Stomach smooth muscle (tissue), 2 donors: ENCODE measurements at regions not wholly inside any gene's neighbourhood (a gene's known extent, or its start where the extent isn't known, plus 50 kb on each side); places are given as distances from the start of the nearest gene placed in this dataset.
"Not testable (repeated sequence)": the region's sequence is repeated elsewhere in the genome, so short reads cannot be mapped to it uniquely, and the experiment has no call there.

ENCODE experiments used
- H3K27ac ChIP-seq: one replicate; pipeline ENCODE4 v1.7.0; 2013; ENCODE audit warnings: mild to moderate bottlenecking, low read length, inconsistent platforms
- H3K27me3 ChIP-seq, 2 donors: one replicate each; pipeline ENCODE4 v1.7.0; 2013; ENCODE audit warnings: low read length in 2 of 2; ENCODE audit not compliant: insufficient read depth in 2 of 2, control insufficient read depth in 1 of 2
- H3K36me3 ChIP-seq, 2 donors: one replicate each; pipeline ENCODE4 v1.7.0; 2013; ENCODE audit warnings: low read length in 2 of 2; ENCODE audit not compliant: control insufficient read depth in 2 of 2, insufficient read depth in 2 of 2
- H3K4me1 ChIP-seq: one replicate; pipeline ENCODE4 v1.7.0; 2013; ENCODE audit warnings: low read length; ENCODE audit not compliant: control insufficient read depth, insufficient read depth
- H3K4me3 ChIP-seq, 2 donors: one replicate each; pipeline ENCODE4 v1.7.0; 2013; ENCODE audit warnings: low read length in 2 of 2
- H3K9ac ChIP-seq, 2 donors: one replicate each; pipeline ENCODE4 v1.7.0; 2013; ENCODE audit warnings: low read length in 2 of 2, mild to moderate bottlenecking in 1 of 2
- H3K9me3 ChIP-seq, 2 donors: one replicate each; pipeline ENCODE4 v1.7.0; 2013; ENCODE audit warnings: low read length in 2 of 2; ENCODE audit not compliant: control insufficient read depth in 2 of 2
- donor health status: healthy.
- donor health status: Pancreatic carcinoma.

DNA sequence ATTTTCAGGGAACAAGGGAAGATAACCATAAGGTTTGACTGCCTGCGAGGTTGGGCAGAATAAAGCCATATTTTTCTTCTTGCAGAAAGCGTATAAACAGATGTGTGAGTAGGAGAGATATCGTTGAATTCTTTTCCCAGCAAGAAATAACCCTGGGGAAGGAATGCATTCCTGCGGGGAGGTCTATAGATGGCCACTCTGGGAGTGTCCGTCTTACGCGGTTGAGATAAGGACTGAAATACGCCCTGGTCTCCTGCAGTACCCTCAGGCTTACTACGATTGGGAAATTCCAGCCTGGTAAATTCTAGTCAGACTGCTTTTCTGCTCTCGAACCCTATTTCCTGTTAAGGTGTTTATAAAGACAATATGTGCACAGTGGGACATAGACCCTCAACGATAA lies 225.0 kb downstream of the LRIG3 start:
- Histone ChIP-seq H3K4me3 (no peak overlapping the region), H3K27me3 (no peaks in the 10 kb centered on the region), H3K36me3 (no peaks in the 10 kb centered on the region), H3K9ac (no peak overlapping the region), H3K4me1 (no peaks in the 10 kb centered on the region), H3K9me3 (no peaks in the 10 kb centered on the region), H3K27ac (no peak overlapping the region)

DNA sequence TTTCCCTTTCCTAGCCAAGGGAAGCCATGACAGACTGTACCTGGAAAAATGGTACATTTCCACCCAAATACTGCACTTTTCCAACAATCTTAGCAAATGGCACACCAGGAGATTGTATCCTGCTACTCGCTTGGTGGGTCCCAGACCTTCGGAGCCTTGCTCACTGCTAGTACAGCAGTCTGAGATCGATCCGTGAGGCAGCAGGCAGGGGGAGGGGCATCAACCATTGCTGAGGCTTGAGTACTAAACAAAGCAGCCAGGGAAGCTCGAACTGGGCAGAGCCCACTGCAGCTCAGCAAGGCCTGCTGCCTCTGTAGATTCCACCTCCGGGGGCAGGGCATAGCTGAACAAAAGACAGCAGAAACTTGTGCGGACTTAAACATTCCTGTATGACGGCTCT lies 218.8 kb downstream of the LRIG3 start:
- H3K9me3 ChIP-seq, result no peaks in the 10 kb centered on the region
- no peaks in the 10 kb centered on the region for H3K27me3 ChIP-seq
- H3K27ac ChIP-seq, result no peak overlapping the region
- H3K9ac ChIP-seq, result no peak overlapping the region
- no peaks in the 10 kb centered on the region for H3K4me1 ChIP-seq
- H3K36me3 ChIP-seq, result no peaks in the 10 kb centered on the region
- H3K4me3 ChIP-seq, result no peak overlapping the region

DNA sequence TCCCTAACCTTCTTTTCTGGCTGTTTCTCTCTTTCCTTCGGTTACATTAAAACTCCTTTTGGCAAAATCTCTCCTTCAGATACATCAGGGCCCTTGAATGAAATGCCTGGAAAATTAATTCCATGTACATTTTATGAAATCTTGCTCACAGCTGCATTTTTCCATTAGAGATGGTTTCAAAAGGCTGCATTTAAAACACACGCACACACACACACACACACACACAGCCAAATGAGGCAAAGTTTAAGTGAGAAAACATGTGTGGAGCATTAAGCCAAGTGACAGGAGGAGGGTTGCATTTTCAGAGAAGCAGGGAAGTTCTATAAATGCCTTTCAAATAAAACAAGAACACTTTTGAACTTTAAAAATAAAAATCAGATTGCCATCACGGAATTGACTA lies 216.4 kb downstream of the LRIG3 start:
- Histone ChIP-seq H3K9ac (no peak overlapping the region), H3K4me3 (no peak overlapping the region), H3K36me3 (no peaks in the 10 kb centered on the region), H3K4me1 (no peaks in the 10 kb centered on the region), H3K27me3 (no peaks in the 10 kb centered on the region), H3K27ac (no peak overlapping the region), H3K9me3 (no peaks in the 10 kb centered on the region)

DNA sequence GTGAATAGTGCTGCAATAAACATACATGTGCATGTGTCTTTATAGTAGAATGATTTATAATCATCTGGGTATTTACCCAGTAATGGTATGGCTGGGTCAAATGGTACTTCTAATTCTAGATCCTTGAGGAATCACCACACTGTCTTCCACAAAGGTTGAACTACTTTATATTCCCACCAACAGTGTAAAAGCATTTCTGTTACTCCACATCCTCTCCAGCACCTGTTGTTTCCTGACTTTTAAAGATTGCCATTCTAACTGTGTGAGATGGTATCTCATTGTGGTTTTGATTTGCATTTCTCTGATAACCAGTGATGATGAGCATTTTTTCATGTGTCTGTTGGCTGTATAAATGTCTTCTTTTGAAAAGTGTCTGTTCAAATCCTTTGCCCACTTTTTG lies 215.5 kb downstream of the LRIG3 start:
- H3K9ac ChIP-seq, H3K9me3 ChIP-seq, H3K4me3 ChIP-seq, H3K4me1 ChIP-seq, H3K36me3 ChIP-seq, H3K27me3 ChIP-seq, H3K27ac ChIP-seq: not testable (repeated sequence)

DNA sequence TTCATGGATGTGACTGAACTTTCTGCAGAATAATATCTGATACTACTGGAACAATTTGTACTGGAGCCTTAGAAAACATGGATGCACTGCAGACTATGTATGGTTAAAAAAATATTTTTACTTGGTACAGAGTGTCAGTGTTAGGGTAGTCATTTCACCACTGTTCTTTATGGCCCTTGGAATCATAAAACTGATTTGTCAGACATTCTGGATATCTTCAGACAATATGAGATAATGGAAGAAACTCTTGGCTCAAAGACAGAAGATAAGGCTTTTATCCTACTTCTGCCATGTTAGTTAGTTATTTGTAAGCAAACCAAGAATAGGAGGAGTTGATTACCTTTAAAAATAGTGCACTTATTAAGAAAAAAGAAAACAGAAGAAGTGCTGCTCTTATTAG lies 209.4 kb downstream of the LRIG3 start:
- H3K36me3 ChIP-seq, result no peaks in the 10 kb centered on the region
- H3K9ac ChIP-seq, result no peak overlapping the region
- no peaks in the 10 kb centered on the region for H3K9me3 ChIP-seq
- H3K27me3 ChIP-seq, result no peaks in the 10 kb centered on the region
- H3K4me3 ChIP-seq, result no peak overlapping the region
- no peaks in the 10 kb centered on the region for H3K4me1 ChIP-seq
- no peak overlapping the region for H3K27ac ChIP-seq

DNA sequence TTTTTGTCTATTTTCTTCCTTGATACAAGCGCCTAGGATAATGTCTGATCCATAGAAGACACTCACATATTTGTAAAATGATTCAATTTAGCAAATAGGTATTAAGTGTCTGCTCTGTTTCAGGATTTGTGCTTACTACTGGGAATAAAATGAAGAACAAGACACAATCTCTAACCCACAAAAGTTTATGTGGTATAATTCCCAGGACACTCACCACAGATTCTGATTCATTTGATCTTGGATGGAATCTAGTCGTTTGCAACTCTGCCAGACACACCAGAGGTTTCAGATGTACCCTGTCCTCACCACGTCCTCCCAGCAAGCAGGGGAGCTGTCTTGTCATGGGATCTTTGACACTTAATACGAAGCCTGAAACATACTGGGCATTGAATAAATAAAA lies 208.3 kb downstream of the LRIG3 start:
- H3K9ac ChIP-seq, result no peak overlapping the region
- H3K27me3 ChIP-seq, result no peaks in the 10 kb centered on the region
- H3K4me3 ChIP-seq, result no peak overlapping the region
- H3K9me3 ChIP-seq, result no peaks in the 10 kb centered on the region
- H3K4me1 ChIP-seq, result no peaks in the 10 kb centered on the region
- no peaks in the 10 kb centered on the region for H3K36me3 ChIP-seq
- no peak overlapping the region for H3K27ac ChIP-seq

DNA sequence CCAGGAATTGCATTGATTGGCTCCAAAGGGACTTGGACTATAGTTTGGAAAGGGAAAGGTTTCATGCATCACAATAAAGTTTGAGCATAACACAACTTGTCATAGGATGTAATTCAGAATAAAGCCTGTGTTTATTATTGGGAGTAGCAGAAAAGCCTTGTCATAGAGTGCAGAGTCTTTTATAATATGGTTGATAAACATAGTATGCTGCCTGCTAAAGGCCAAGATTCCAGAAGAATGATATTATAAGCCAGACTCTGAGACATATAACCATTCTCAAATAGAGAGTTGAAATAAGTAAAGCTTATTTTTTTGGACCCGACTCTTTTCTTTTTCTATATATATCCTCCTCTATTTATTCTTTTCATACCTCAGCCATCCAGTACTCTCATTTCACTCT lies 207.3 kb downstream of the LRIG3 start:
- Histone ChIP-seq H3K36me3 (no peaks in the 10 kb centered on the region), H3K9ac (no peak overlapping the region), H3K9me3 (no peaks in the 10 kb centered on the region), H3K4me1 (no peaks in the 10 kb centered on the region), H3K27ac (no peak overlapping the region), H3K27me3 (no peaks in the 10 kb centered on the region), H3K4me3 (no peak overlapping the region)

DNA sequence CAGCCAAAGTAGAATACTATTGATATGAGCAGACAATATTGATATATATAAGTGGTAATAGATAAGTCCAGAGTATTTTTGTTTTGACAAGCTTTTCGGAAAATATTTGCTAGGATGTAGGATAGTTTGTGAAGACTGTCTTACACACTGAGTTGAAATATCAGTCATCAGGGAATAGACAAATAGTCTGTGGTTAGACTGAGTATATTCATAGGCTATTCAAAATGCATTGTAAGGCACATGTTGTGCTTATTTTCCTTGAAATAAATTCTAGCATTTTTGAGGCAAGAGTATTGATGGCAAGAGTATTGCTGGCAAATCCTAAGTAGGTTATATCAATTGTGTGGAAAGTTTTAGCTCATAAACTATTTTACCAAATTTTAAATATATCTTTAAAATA lies 201.1 kb downstream of the LRIG3 start:
- Histone ChIP-seq H3K27ac (no peak overlapping the region), H3K4me3 (no peak overlapping the region)

DNA sequence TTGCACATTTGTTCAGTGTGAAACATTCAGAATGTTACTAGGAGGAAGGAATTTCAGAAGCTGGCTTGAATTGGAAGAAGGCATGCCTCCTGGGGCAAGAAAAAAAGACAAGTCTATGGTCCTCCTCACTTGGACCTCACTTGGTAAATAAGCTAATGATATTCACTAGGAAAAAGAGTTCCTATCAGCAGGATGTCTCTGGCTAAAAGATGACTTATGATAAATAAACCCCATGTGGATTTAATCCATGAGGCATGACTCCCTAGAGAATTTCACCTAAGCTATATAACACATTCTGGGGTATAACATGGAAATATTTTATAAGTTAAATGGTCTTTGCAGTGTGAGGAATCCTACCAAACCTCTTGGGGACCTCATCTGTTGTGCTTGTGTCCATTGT lies 199.9 kb downstream of the LRIG3 start:
- H3K27me3 ChIP-seq, result no peaks in the 10 kb centered on the region
- no peaks in the 10 kb centered on the region for H3K9me3 ChIP-seq
- no peak overlapping the region for H3K27ac ChIP-seq
- no peaks in the 10 kb centered on the region for H3K36me3 ChIP-seq
- H3K4me3 ChIP-seq, result no peak overlapping the region
- H3K9ac ChIP-seq, result no peak overlapping the region
- H3K4me1 ChIP-seq, result no peaks in the 10 kb centered on the region

More for the DNA sequence above, 201.1 kb downstream of the LRIG3 start:
- no peaks in the 10 kb centered on the region for H3K4me1 ChIP-seq
- no peaks in the 10 kb centered on the region for H3K9me3 ChIP-seq
- H3K27me3 ChIP-seq, result no peaks in the 10 kb centered on the region
- H3K36me3 ChIP-seq, result no peaks in the 10 kb centered on the region
- H3K9ac ChIP-seq, result no peak overlapping the region

DNA sequence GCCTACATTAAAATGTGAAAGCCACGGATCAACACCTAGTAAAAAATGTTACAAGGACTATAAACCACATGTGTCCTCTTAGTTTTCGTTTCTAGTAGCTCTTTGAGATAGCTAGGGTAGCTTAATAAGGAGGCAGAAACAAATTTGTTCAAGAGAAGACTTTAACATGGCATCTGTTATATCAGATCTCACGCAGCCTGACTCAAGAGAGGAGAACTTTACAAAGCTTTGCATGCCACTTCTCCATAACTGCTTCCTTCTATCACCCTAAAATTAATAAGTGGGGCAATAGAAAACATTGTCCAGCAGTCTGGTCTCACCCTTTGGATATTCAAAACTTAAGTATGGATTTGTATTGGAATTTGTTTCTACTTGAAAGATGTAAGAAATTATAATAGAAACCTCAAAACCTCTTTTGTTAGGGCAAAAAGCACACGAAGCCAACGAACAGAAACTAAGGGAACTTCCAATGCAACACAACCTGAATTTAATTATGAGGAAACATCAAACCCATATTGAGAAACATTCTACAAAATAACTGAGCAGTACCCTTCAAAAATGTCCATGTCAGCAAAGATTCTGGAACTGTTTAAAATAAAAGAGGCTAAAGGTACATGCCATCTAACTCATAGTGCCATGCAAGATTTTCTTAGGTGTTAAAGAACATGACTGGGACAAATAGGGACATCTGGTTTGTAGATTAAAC lies 194.8 kb downstream of the LRIG3 start:
- H3K9ac ChIP-seq, result no peak overlapping the region
- no peaks in the 10 kb centered on the region for H3K36me3 ChIP-seq
- H3K27me3 ChIP-seq, result no peaks in the 10 kb centered on the region
- no peaks in the 10 kb centered on the region for H3K9me3 ChIP-seq
- no peak overlapping the region for H3K27ac ChIP-seq
- no peak overlapping the region for H3K4me3 ChIP-seq
- no peaks in the 10 kb centered on the region for H3K4me1 ChIP-seq

DNA sequence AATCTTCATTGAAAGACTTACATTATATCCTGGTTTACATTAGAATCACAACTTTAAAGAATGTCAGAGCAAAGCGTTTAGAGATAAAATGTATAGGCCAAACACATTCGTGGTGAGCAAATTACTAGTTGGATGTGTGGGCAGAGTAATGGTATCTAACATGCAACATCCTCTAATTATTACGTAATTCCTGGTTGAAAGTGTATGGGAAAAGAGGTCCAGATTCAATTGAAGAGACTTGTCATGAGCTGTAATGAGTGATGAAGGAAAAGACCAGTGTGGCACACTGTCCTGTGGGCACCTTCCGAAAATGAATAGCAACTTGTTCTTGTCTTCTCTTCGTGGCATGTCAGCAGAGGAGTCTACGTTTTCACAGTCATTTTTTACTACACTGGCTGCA lies 192.8 kb downstream of the LRIG3 start:
- H3K9me3 ChIP-seq, result no peaks in the 10 kb centered on the region
- no peaks in the 10 kb centered on the region for H3K27me3 ChIP-seq
- H3K36me3 ChIP-seq, result no peaks in the 10 kb centered on the region
- H3K27ac ChIP-seq, result no peak overlapping the region
- no peak overlapping the region for H3K9ac ChIP-seq
- no peaks in the 10 kb centered on the region for H3K4me1 ChIP-seq
- no peak overlapping the region for H3K4me3 ChIP-seq
